Left lobe of liver (tissue), 2 donors: ENCODE measurements at regions not wholly inside any gene's neighbourhood (a gene's known extent, or its start where the extent isn't known, plus 50 kb on each side); places are given as distances from the start of the nearest gene placed in this dataset.
A peak's percentile ranks its signal among the peaks of the same experiment; 100 is the strongest.
"Not testable (repeated sequence)": the region's sequence is repeated elsewhere in the genome, so short reads cannot be mapped to it uniquely, and the experiment has no call there.

Experiments used
- ATAC-seq: fragments of 200-7000 bp; cut with Tn5 transposase; one replicate; pipeline ENCODE4 v1.9.1; 2020; ENCODE audit warnings: mild to moderate bottlenecking, moderate library complexity
- DNase-seq: peaks from one replicate; pipeline ENCODE4 v3.0.0-alpha.2; 2020; ENCODE audit warnings: low spot score
- donor health status: DM: no; HTN: no; CAD: no; lungs with moderate emphysema.
- donor health status: DM: no; HTN: yes; CAD: no.

- DNase-seq (no peak), ATAC-seq (no peak)
Observed at GRCh38 chr12:47351526-47351925, 271.8 kb upstream of the AMIGO2 start.

DNA sequence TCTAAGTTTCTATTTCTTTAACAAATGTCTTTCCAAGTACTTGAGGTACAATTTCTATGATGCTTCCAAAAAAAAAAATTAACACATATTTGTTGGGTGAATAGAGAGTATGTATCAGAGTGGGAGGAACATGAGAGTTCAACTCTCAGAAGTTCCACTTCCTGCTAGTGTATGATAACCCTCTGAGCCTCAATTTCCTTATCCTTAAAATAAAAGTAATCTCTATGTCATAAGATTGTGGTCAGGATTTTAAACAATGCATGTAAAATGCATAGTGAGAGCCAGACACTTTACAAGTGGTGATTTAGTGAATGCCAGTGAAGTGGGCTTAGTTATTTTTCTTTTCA is 270.3 kb upstream of the AMIGO2 start:
- no peak for ATAC-seq
- DNase-seq: no peak

GRCh38 chr12:47349137-47350061 is 269.6 kb upstream of the AMIGO2 start:
- ATAC-seq: no peak
- DNase-seq: no peak

GRCh38 chr12:47348206-47348605 is 268.4 kb upstream of the AMIGO2 start:
- no peak for ATAC-seq
- no peak for DNase-seq

GRCh38 chr12:47346251-47347019 is 266.7 kb upstream of the AMIGO2 start:
- ATAC-seq (peak; percentile 95), DNase-seq (peak; percentile 63)

GRCh38 chr12:47343684-47344567 is 264.2 kb upstream of the AMIGO2 start:
- peak; percentile 71 for ATAC-seq
- DNase-seq: no peak

GRCh38 chr12:47340411-47341015 is 260.8 kb upstream of the AMIGO2 start:
- ATAC-seq (no peak), DNase-seq (no peak)

DNA sequence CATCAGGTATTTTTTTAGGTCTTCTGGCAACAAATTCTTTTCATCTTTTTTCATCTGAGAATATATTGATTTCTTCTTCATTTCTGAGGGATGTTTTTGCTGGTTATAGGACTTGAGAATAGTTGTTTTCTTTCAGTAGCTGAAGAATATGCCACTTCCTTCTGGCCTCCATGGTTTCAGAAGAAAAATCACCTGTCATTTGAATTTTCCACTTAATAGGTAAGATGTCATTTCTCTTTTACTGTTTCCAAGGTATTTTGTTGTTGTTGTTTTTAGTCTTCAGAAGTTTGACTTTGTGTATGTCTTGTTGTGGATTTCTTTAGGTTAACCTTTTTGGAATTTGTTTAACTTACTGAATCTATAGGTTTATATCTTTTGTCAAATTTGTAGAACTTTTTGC is 257.8 kb upstream of the AMIGO2 start:
- no peak for DNase-seq
- no peak for ATAC-seq

DNA sequence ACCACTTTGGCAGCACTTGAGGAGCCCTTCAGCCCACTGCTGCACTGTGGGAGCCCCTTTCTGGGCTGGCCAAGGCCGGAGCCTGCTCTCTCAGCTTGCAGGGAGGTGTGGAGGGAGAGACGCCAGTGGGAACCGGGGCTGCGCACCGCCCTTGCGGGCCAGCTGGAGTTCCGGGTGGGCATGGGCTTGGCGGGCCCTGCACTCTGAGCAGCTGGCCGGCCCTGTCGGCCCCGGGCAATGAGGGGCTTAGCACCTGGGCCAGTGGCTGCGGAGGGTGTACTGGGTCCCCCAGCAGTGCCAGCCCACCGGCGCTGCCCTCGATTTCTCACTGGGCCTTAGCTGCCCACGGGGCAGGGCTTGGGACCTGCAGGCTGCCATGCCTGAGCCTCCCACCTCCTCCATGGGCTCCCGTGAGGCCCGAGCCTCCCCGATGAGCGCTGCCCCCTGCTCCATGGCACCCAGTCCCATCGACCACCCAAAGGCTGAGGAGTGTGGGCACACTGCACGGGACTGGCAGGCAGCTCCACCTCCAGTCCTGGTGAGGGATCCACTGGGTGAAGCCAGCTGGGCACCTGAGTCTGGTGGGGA is 253.6 kb upstream of the AMIGO2 start:
- ATAC-seq, DNase-seq: not testable (repeated sequence)

- DNase-seq (no peak), ATAC-seq (no peak)
Observed at GRCh38 chr12:47328831-47329545, 249.2 kb upstream of the AMIGO2 start.

DNA sequence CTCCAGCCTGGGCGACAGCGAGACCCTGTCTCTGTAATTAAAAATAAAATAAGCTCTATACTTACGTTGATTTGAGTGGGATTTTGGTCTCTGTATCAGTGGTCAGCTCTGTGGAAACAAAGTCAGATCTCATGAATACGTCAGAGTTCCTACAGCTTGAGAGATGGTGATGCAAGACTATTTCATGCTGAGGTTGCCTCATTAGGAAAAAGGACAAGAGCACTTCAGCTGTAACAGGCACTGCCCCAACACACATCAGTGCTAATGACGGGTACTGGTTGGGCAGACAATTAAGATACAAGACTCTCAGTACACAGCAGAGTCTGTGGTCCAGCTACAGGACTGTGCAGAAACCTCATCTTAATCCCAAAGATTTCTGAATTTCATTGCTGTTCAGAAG is 246.4 kb upstream of the AMIGO2 start:
- no peak for ATAC-seq

DNA sequence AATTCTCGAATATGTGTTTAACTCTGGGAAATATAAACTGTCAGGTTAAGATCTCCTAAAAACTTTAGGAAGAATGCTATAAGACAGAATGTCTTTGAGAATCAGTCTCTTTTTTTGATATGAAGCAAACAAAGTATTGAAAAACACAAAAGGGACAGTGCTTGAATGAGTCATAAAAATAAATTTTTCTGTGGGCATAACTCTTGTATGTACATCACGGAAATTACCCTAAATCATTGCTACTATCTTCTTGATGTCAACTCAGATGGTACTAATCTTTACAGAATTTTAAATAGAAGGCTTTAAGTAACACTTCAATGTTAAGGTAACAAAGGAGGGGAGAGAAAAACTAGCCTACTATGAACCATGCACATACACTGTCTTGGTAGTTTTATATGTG is 244.0 kb upstream of the AMIGO2 start:
- no peak for DNase-seq
- ATAC-seq: no peak

More for the DNA sequence above, 246.4 kb upstream of the AMIGO2 start:
- no peak for DNase-seq

- no peak for ATAC-seq
Observed at GRCh38 chr12:47321436-47321835, 241.7 kb upstream of the AMIGO2 start.

DNA sequence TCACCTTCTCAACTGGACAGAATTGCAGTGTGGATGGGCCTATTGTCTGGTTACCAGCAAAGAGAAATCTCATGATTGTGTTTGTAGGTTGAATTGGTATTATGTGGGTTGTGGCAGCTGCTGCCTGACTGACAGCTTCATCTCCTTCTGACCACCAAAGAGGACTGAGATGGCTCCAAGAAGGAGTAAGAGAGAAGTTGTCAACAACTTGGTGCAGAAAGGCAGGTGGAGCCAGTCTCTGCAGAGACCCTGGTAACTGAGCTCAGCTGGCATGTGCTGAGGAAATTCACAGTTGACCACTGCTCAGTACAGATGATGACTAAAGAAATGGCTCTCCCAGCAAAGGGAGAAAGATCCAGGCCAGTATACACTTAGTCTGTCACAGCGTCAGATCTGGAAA is 240.0 kb upstream of the AMIGO2 start:
- DNase-seq (no peak), ATAC-seq (no peak)

More at GRCh38 chr12:47321436-47321835, 241.7 kb upstream of the AMIGO2 start:
- no peak for DNase-seq

- no peak for ATAC-seq
- DNase-seq: no peak
Observed at GRCh38 chr12:47318963-47319362, 239.2 kb upstream of the AMIGO2 start.

- peak; percentile 27 for ATAC-seq
- no peak for DNase-seq
Observed at GRCh38 chr12:47317175-47317915, 237.6 kb upstream of the AMIGO2 start.

- no peak for DNase-seq
- ATAC-seq: peak; percentile 76
Observed at GRCh38 chr12:47316609-47317049, 236.9 kb upstream of the AMIGO2 start.

- ATAC-seq: no peak
Observed at GRCh38 chr12:47314996-47315395, 235.2 kb upstream of the AMIGO2 start.

More at GRCh38 chr12:47314996-47315395, 235.2 kb upstream of the AMIGO2 start:
- DNase-seq: no peak
